Transverse colon (tissue), 4 donors: ENCODE measurements at regions not wholly inside any gene's neighbourhood (a gene's known extent, or its start where the extent isn't known, plus 50 kb on each side); places are given as distances from the start of the nearest gene placed in this dataset.

Experiments
- DNase-seq: peaks from one replicate; pipeline ENCODE4 v3.0.0-alpha.2; 2019
- H3K27ac ChIP-seq, 4 donors: fragments of 200-600 bp; sonication (generic); 2 replicates each; pipeline ENCODE4 v1.5.1; 2016 to 2018; ENCODE audit warnings: inconsistent platforms in 4 of 4
- H3K27me3 ChIP-seq: fragments of 200-600 bp; sonication (generic); 2 replicates; pipeline ENCODE4 v1.5.1; 2017; ENCODE audit warnings: inconsistent platforms
- H3K36me3 ChIP-seq, 4 donors: fragments of 200-600 bp; sonication (generic); 2 replicates each; pipeline ENCODE4 v1.5.1; 2017 to 2019; ENCODE audit warnings: inconsistent platforms in 4 of 4
- H3K4me1 ChIP-seq, 4 donors: fragments of 200-600 bp; sonication (generic); 2 replicates each; pipeline ENCODE4 v1.5.1; 2017 to 2020; ENCODE audit warnings: inconsistent platforms in 4 of 4
- H3K4me3 ChIP-seq, 4 donors: fragments of 200-600 bp; sonication (generic); 1 replicate in 1 of 4; 2 replicates in 3 of 4; pipeline versions ENCODE4 v1.5.1 to v1.6.1; 2017 to 2019; ENCODE audit warnings: inconsistent platforms in 4 of 4
- H3K9me3 ChIP-seq, 2 donors: fragments of 200-600 bp; sonication (generic); 2 replicates each; pipeline ENCODE4 v1.5.1; 2017 to 2019; ENCODE audit warnings: inconsistent platforms in 2 of 2
- CTCF ChIP-seq, 5 experiments: fragments of 200-600 bp in 3 of 5; fragments of 450-650 bp in 2 of 5; sonication (generic) in 3 of 5; IDR thresholded peaks; 1 replicate in 2 of 5; 2 replicates in 3 of 5; pipeline ENCODE4 v1.5.1; 2016 to 2017; ENCODE audit warnings: antibody characterized with exemption in 5 of 5, inconsistent platforms in 3 of 5, mild to moderate bottlenecking in 2 of 5, moderate library complexity in 1 of 5
- EP300 ChIP-seq: sonication (generic); formaldehyde crosslinking; IDR thresholded peaks from one replicate; pipeline ENCODE4 v1.6.1; 2017; ENCODE audit warnings: antibody characterized with exemption, low read depth
- POLR2A ChIP-seq: fragments of 450-650 bp; IDR thresholded peaks from one replicate; pipeline ENCODE4 v1.6.1; 2016; ENCODE audit warnings: antibody characterized with exemption, mild to moderate bottlenecking, moderate library complexity
- POLR2AphosphoS5 ChIP-seq, 3 donors: sonication (generic); formaldehyde crosslinking; IDR thresholded peaks; one replicate each; pipeline ENCODE4 v1.6.1; 2016; ENCODE audit warnings: antibody characterized with exemption in 3 of 3
- WGBS, 2 donors: methylation state at CpG; one replicate each; pipeline ENCODE4 v1.1.5; 2018; ENCODE audit warnings: low coverage in 1 of 2; 5-methylcytosine and 5-hydroxymethylcytosine counted together
- in situ Hi-C, 4 donors: fragments of 200-750 bp; cut with MboI; loops; one replicate each; pipeline versions ENCODE4 v1.15.0 to v1.15.1; 2017; ENCODE audit warnings: low sequenced_read_pairs in 3 of 4, low pct_ligation_motif_present in 1 of 4, low pct_unique_long_range_greater_than_20kb in 1 of 4
- intact Hi-C: fragments of 100-400 bp; cut with DNase I; formaldehyde crosslinking; loops from one replicate; pipeline ENCODE4 v1.15.1; 2023; ENCODE audit warnings: low total_unique reads

- peaks cover 14% of the 10 kb centered on the region for H3K27me3 ChIP-seq
- no peaks in the 10 kb centered on the region for H3K4me1 ChIP-seq
- H3K4me3 ChIP-seq: no peak overlapping the region
- no peaks in the 10 kb centered on the region for H3K9me3 ChIP-seq
- in situ Hi-C loops: no loop called here
- 39% methylated on average over 3 to 4 of the region's 4 CpGs for WGBS, 2 donors
- no peak for TF ChIP-seq POLR2A
- no peak for TF ChIP-seq CTCF (IDR thresholded peaks at IDR 0.05)
- TF ChIP-seq EP300: no peak
- no peak for TF ChIP-seq POLR2AphosphoS5 (IDR thresholded peaks at IDR 0.05)
- no peak for DNase-seq
- intact Hi-C loops: no loop called here
- H3K27ac ChIP-seq: no peak overlapping the region
- H3K36me3 ChIP-seq: no peaks in the 10 kb centered on the region
Observed at GRCh38 chr21:38032082-38032801, 116.0 kb upstream of the KCNJ6 start.

- Histone ChIP-seq H3K36me3 (no peaks in the 10 kb centered on the region), H3K4me3 (no peak overlapping the region), H3K4me1 (no peaks in the 10 kb centered on the region), H3K27me3 (peaks cover 14% of the 10 kb centered on the region), H3K9me3 (no peaks in the 10 kb centered on the region), H3K27ac (no peak overlapping the region)
- intact Hi-C loops (loop anchor here (1.0 kb wide), 1 partner anchor 22 kb away; no protein-coding TSS in a partner anchor), in situ Hi-C loops (no loop called here)
- no peak for DNase-seq
- no peak for TF ChIP-seq EP300
- no peak for TF ChIP-seq POLR2AphosphoS5 (IDR thresholded peaks at IDR 0.05)
- TF ChIP-seq POLR2A: no peak
- no peak for TF ChIP-seq CTCF (IDR thresholded peaks at IDR 0.05)
- 87 to 97% methylated on average over 5 to 7 of the region's 7 CpGs for WGBS, 2 donors
Observed at GRCh38 chr21:38036016-38036415, 119.8 kb upstream of the KCNJ6 start.

- in situ Hi-C loops (no loop called here), intact Hi-C loops (no loop called here)
- Histone ChIP-seq H3K27me3 (peaks cover 14% of the 10 kb centered on the region), H3K4me3 (no peak overlapping the region), H3K27ac (no peak overlapping the region), H3K36me3 (no peaks in the 10 kb centered on the region), H3K4me1 (no peaks in the 10 kb centered on the region), H3K9me3 (no peaks in the 10 kb centered on the region)
- 32 to 43% methylated on average over 2 to 3 of the region's 3 CpGs for WGBS, 2 donors
- TF ChIP-seq POLR2A (no peak), POLR2AphosphoS5 (IDR thresholded peaks at IDR 0.05) (no peak), EP300 (no peak), CTCF (IDR thresholded peaks at IDR 0.05) (no peak)
- DNase-seq: no peak
Observed at GRCh38 chr21:38037416-38037815, 121.2 kb upstream of the KCNJ6 start.

GRCh38 chr21:38039369-38039768 is 123.1 kb upstream of the KCNJ6 start:
- Histone ChIP-seq H3K27ac (no peak overlapping the region), H3K36me3 (no peaks in the 10 kb centered on the region), H3K9me3 (no peaks in the 10 kb centered on the region), H3K27me3 (peaks cover 9% of the 10 kb centered on the region), H3K4me1 (no peaks in the 10 kb centered on the region), H3K4me3 (no peak overlapping the region)
- WGBS, 2 donors: 69 to 100% methylated on average over 1 to 6 of the region's 6 CpGs
- in situ Hi-C loops (no loop called here), intact Hi-C loops (no loop called here)
- no peak for DNase-seq
- TF ChIP-seq CTCF (IDR thresholded peaks at IDR 0.05) (no peak), POLR2A (no peak), EP300 (no peak), POLR2AphosphoS5 (IDR thresholded peaks at IDR 0.05) (no peak)
